H1 (cell line): ENCODE measurements at regions not wholly inside any gene's neighbourhood (a gene's known extent, or its start where the extent isn't known, plus 50 kb on each side); places are given as distances from the start of the nearest gene placed in this dataset.

ENCODE experiments used
- CTCF ChIA-PET: fragments of 300-600 bp; sonication (Branson Sonifier 250); formaldehyde crosslinking; loops from one replicate; lab custom pipeline; 2021; ENCODE audit not compliant: partially characterized antibody; lab: Charles Lee
- POLR2A ChIA-PET: fragments of 300-600 bp; sonication (Branson Sonifier 250); formaldehyde crosslinking; loops from one replicate; lab custom pipeline; 2021; ENCODE audit warnings: inconsistent platforms; ENCODE audit not compliant: partially characterized antibody; lab: Charles Lee
- DNase-seq, 2 experiments: peaks; one replicate each; pipeline versions ENCODE4 v3.0.0 to v3.0.0-alpha.2; 2010 to 2022; ENCODE audit warnings: low spot score in 2 of 2, low read depth in 1 of 2, mixed read lengths in 1 of 2
- FAIRE-seq: peaks from 2 replicates; lab custom pipeline; 2011; peaks lifted over from hg19 to GRCh38; lab: Jason Lieb, UNC
- H2AFZ ChIP-seq: 2 replicates; pipeline ENCODE4 v1.8.1; 2012; ENCODE audit warnings: low read length, inconsistent platforms
- H2AK5ac ChIP-seq: 2 replicates; pipeline ENCODE4 v1.6.1; 2013; ENCODE audit warnings: low read depth, low read length
- H2BK120ac ChIP-seq: replicated peaks from 2 replicates; pipeline ENCODE3; 2013; ENCODE audit warnings: low read depth, low read length, inconsistent platforms
- H2BK12ac ChIP-seq: 2 replicates; pipeline ENCODE4 v1.6.1; 2013; ENCODE audit warnings: low read depth, low read length
- H2BK15ac ChIP-seq: 2 replicates; pipeline ENCODE4 v1.6.1; 2013; ENCODE audit warnings: low read length
- H2BK20ac ChIP-seq: 2 replicates; pipeline ENCODE4 v1.6.1; 2013; ENCODE audit warnings: low read length
- H2BK5ac ChIP-seq: 2 replicates; pipeline ENCODE4 v1.6.1; 2013; ENCODE audit warnings: low read depth, low read length
- H3K14ac ChIP-seq: 2 replicates; pipeline ENCODE4 v1.6.1; 2013; ENCODE audit warnings: inconsistent platforms; ENCODE audit not compliant: insufficient read length
- H3K18ac ChIP-seq: 2 replicates; pipeline ENCODE4 v1.6.1; 2013; ENCODE audit warnings: low read length; ENCODE audit errors: extremely low read depth
- H3K23ac ChIP-seq: 2 replicates; pipeline ENCODE4 v1.6.1; 2013; ENCODE audit warnings: inconsistent platforms; ENCODE audit not compliant: insufficient read length
- H3K23me2 ChIP-seq: 2 replicates; pipeline ENCODE4 v1.6.1; 2013; ENCODE audit warnings: low read depth, low read length
- H3K27ac ChIP-seq: 2 replicates; pipeline ENCODE4 v1.6.1; 2011; ENCODE audit warnings: low read depth, low read length, inconsistent platforms
- H3K27me3 ChIP-seq, 4 experiments: replicated peaks in 1 of 4; 1 replicate in 1 of 4; 2 replicates in 3 of 4; pipeline versions ENCODE4 v1.6.1 to v1.8.1; 2011 to 2013; ENCODE audit warnings: low read length in 3 of 4, mild to moderate bottlenecking in 3 of 4, inconsistent platforms in 2 of 4, mixed read lengths in 2 of 4, moderate library complexity in 1 of 4; ENCODE audit not compliant: control insufficient read depth in 3 of 4, insufficient read depth in 3 of 4; ENCODE audit errors: extremely low read depth in 1 of 4
- H3K36me3 ChIP-seq, 4 experiments: 2 replicates each; pipeline versions ENCODE4 v1.6.1 to v1.8.1; 2011 to 2013; ENCODE audit warnings: mild to moderate bottlenecking in 4 of 4, low read length in 3 of 4, moderate library complexity in 2 of 4, control low read depth in 1 of 4, inconsistent platforms in 1 of 4; ENCODE audit not compliant: insufficient read depth in 4 of 4, control insufficient read depth in 2 of 4
- H3K4ac ChIP-seq: replicated peaks from 2 replicates; pipeline ENCODE3; 2013; ENCODE audit warnings: low read length, low read depth, mixed read lengths, inconsistent platforms; ENCODE audit not compliant: insufficient read length
- H3K4me1 ChIP-seq, 4 experiments: replicated peaks in 1 of 4; 1 replicate in 1 of 4; 2 replicates in 3 of 4; pipeline versions ENCODE4 v1.6.1 to v1.8.1; 2011 to 2013; ENCODE audit warnings: low read length in 3 of 4, inconsistent platforms in 2 of 4, mixed read lengths in 1 of 4; ENCODE audit not compliant: insufficient read depth in 4 of 4, control insufficient read depth in 3 of 4
- H3K4me2 ChIP-seq, 2 experiments: 2 replicates each; pipeline versions ENCODE4 v1.6.1 to v1.8.1; 2011 to 2013; ENCODE audit warnings: low read depth in 2 of 2, low read length in 2 of 2, control low read depth in 1 of 2, inconsistent platforms in 1 of 2, mild to moderate bottlenecking in 1 of 2; ENCODE audit not compliant: insufficient read depth in 1 of 2
- H3K4me3 ChIP-seq, 4 experiments: fragments of 200-600, 300-600 bp in 1 of 4; sonication (generic), shearing (Covaris generic), sonication (Bioruptor Twin) in 1 of 4; 2 replicates each; pipeline versions ENCODE4 v1.5.1 to v1.8.1; 2011 to 2016; ENCODE audit warnings: low read length in 4 of 4, low read depth in 3 of 4, control low read depth in 2 of 4, inconsistent platforms in 2 of 4, mild to moderate bottlenecking in 2 of 4, mixed read lengths in 1 of 4, moderate library complexity in 1 of 4; ENCODE audit not compliant: insufficient read depth in 2 of 4; ENCODE audit errors: extremely low read depth in 1 of 4
- H3K56ac ChIP-seq: replicated peaks from 2 replicates; pipeline ENCODE3; 2013; ENCODE audit warnings: low read depth, mild to moderate bottlenecking, mixed read lengths, low read length, inconsistent platforms; ENCODE audit not compliant: insufficient read length
- H3K79me1 ChIP-seq: 2 replicates; pipeline ENCODE4 v1.6.1; 2013; ENCODE audit warnings: low read depth, low read length, control low read depth
- H3K79me2 ChIP-seq, 2 experiments: 2 replicates each; pipeline versions ENCODE4 v1.6.1 to v1.8.1; 2012 to 2013; ENCODE audit warnings: low read length in 2 of 2, mild to moderate bottlenecking in 2 of 2, inconsistent platforms in 1 of 2; ENCODE audit not compliant: insufficient read depth in 2 of 2, control insufficient read depth in 1 of 2
- H3K9ac ChIP-seq, 4 experiments: replicated peaks in 1 of 4; 1 replicate in 1 of 4; 2 replicates in 3 of 4; pipeline versions ENCODE4 v1.6.1 to v1.8.1; 2011 to 2013; ENCODE audit warnings: low read depth in 3 of 4, low read length in 3 of 4, control low read depth in 2 of 4, mild to moderate bottlenecking in 2 of 4, moderate library complexity in 2 of 4, inconsistent platforms in 1 of 4; ENCODE audit errors: extremely low read depth in 1 of 4
- H3K9me3 ChIP-seq, 2 experiments: 2 replicates each; pipeline versions ENCODE4 v1.6.1 to v1.8.1; 2012 to 2013; ENCODE audit warnings: mild to moderate bottlenecking in 2 of 2, moderate library complexity in 2 of 2, control low read depth in 1 of 2, inconsistent platforms in 1 of 2, low read depth in 1 of 2, low read length in 1 of 2, mixed read lengths in 1 of 2; ENCODE audit not compliant: insufficient read depth in 2 of 2
- H4K20me1 ChIP-seq, 2 experiments: replicated peaks in 1 of 2; 2 replicates each; pipeline versions ENCODE3 to v1.8.1; 2011 to 2013; ENCODE audit warnings: inconsistent platforms in 2 of 2, low read length in 2 of 2, mild to moderate bottlenecking in 1 of 2; ENCODE audit not compliant: insufficient read depth in 2 of 2, control insufficient read depth in 1 of 2
- H4K5ac ChIP-seq: 2 replicates; pipeline ENCODE4 v1.6.1; 2013; ENCODE audit warnings: low read length, low read depth, mixed read lengths, inconsistent platforms; ENCODE audit not compliant: insufficient read length
- H4K8ac ChIP-seq: 2 replicates; pipeline ENCODE4 v1.8.0; 2013; ENCODE audit warnings: mild to moderate bottlenecking, moderate library complexity, low read length, inconsistent platforms; ENCODE audit not compliant: insufficient read depth; ENCODE audit errors: extremely low read depth
- H4K91ac ChIP-seq: replicated peaks from 2 replicates; pipeline ENCODE3; 2013; ENCODE audit warnings: low read length, mixed read lengths, inconsistent platforms; ENCODE audit not compliant: insufficient read length
- BCL11A ChIP-seq, 2 experiments: IDR thresholded peaks; one replicate each; pipeline ENCODE4 v1.6.1; 2011; ENCODE audit warnings: low read depth in 2 of 2, low read length in 2 of 2, mild to moderate bottlenecking in 2 of 2
- EGR1 ChIP-seq: IDR thresholded peaks from 2 replicates; pipeline ENCODE4 v1.6.1; 2011; ENCODE audit warnings: low read depth, low read length, borderline replicate concordance
- EZH2 ChIP-seq: fragments of 200-600 bp; sonication (generic); IDR thresholded peaks from 2 replicates; pipeline ENCODE4 v1.7.1; 2012; ENCODE audit warnings: low read depth, mild to moderate bottlenecking, moderate library complexity, low read length, inconsistent platforms; ENCODE audit not compliant: severe bottlenecking
- HDAC2 ChIP-seq, 2 experiments: fragments of 300-600 bp in 1 of 2; sonication (generic) in 1 of 2; IDR thresholded peaks; 2 replicates each; pipeline ENCODE4 v1.6.1; 2011 to 2012; ENCODE audit warnings: low read depth in 2 of 2, low read length in 2 of 2, mild to moderate bottlenecking in 2 of 2, moderate library complexity in 2 of 2, borderline replicate concordance in 1 of 2, inconsistent platforms in 1 of 2
- HDAC6 ChIP-seq: IDR thresholded peaks from one replicate; pipeline ENCODE4 v1.7.1; 2012; ENCODE audit warnings: low read depth, mild to moderate bottlenecking, inconsistent platforms, low read length, moderate library complexity
- KDM4A ChIP-seq: IDR thresholded peaks from one replicate; pipeline ENCODE4 v1.7.1; 2012; ENCODE audit warnings: low read depth, mild to moderate bottlenecking, moderate library complexity, low read length, inconsistent platforms; ENCODE audit not compliant: severe bottlenecking
- NRF1 ChIP-seq: IDR thresholded peaks from 2 replicates; pipeline ENCODE4 v1.6.1; 2011; ENCODE audit warnings: mild to moderate bottlenecking, low read depth, low read length, improper control_type of control experiment
- RNF2 ChIP-seq: fragments of 200-900, 300-1000 bp; sonication (generic); IDR thresholded peaks from 2 replicates; pipeline ENCODE4 v1.7.1; 2016; ENCODE audit warnings: borderline replicate concordance, low read depth, mild to moderate bottlenecking, antibody characterized with exemption, low read length; ENCODE audit not compliant: poor library complexity, severe bottlenecking; ENCODE audit errors: missing control alignments
- RXRA ChIP-seq: IDR thresholded peaks from 2 replicates; pipeline ENCODE4 v1.6.1; 2011; ENCODE audit warnings: low read depth, mild to moderate bottlenecking, low read length, moderate library complexity; ENCODE audit not compliant: insufficient read depth
- SIRT6 ChIP-seq: IDR thresholded peaks from one replicate; pipeline ENCODE4 v1.7.1; 2012; ENCODE audit warnings: low read length, inconsistent platforms
- SP2 ChIP-seq: IDR thresholded peaks from 2 replicates; pipeline ENCODE4 v1.6.1; 2012; ENCODE audit warnings: mild to moderate bottlenecking, low read length, inconsistent platforms
- SRF ChIP-seq: IDR thresholded peaks from 2 replicates; pipeline ENCODE4 v1.6.1; 2011; ENCODE audit warnings: mild to moderate bottlenecking, low read depth, low read length, moderate library complexity
- SUZ12 ChIP-seq: fragments of 200-600 bp; sonication (generic); IDR thresholded peaks from 2 replicates; pipeline ENCODE4 v1.6.1; 2012; ENCODE audit warnings: mild to moderate bottlenecking, inconsistent platforms, low read length, moderate library complexity, mixed read lengths
- WGBS, 2 experiments: shearing (Covaris generic) in 1 of 2; methylation state at CpG; one replicate each; pipeline versions ENCODE4 v1.1.6 to v1.1.7; 2013 to 2015; ENCODE audit warnings: low lambda C conversion rate in 2 of 2, mixed read lengths in 2 of 2, inconsistent platforms in 1 of 2, low coverage in 1 of 2, missing lambda C conversion rate in 1 of 2; ENCODE audit not compliant: insufficient replicate concordance in 2 of 2, insufficient coverage in 1 of 2, insufficient read length in 1 of 2; ENCODE audit errors: extremely low coverage in 1 of 2, missing lambda C conversion rate in 1 of 2; 5-methylcytosine and 5-hydroxymethylcytosine counted together

- H3K23ac ChIP-seq: no peak overlapping the region
- 83% methylated on average over 3 of the region's 3 CpGs; no CpG with 5 or more reads in 1 of the 2 experiments for WGBS, 2 experiments
- H2BK5ac ChIP-seq: no peak overlapping the region
- no peak overlapping the region for H4K8ac ChIP-seq
- no peak overlapping the region for H3K9ac ChIP-seq
- no peaks in the 10 kb centered on the region for H3K4me1 ChIP-seq
- no peak overlapping the region for H2AK5ac ChIP-seq
- no peak for TF ChIP-seq HDAC6
- no peak for TF ChIP-seq HDAC2 (IDR thresholded peaks at IDR 0.05; ENCODE audit: borderline replicate concordance in 1 of 2, low read depth in 2 of 2, low read length in 2 of 2)
- TF ChIP-seq SRF: no peak
- no peak for TF ChIP-seq SIRT6
- no peak for TF ChIP-seq RXRA
- TF ChIP-seq SUZ12: no peak
- no peak for TF ChIP-seq KDM4A
- no peak for TF ChIP-seq BCL11A (IDR thresholded peaks at IDR 0.05; ENCODE audit: low read depth in 2 of 2, low read length in 2 of 2)
- TF ChIP-seq EZH2: no peak
- TF ChIP-seq RNF2: no peak
- TF ChIP-seq NRF1: no peak
- TF ChIP-seq EGR1: no peak
- TF ChIP-seq SP2: no peak
- POLR2A ChIA-PET: no interaction called here
- no peak overlapping the region for H3K14ac ChIP-seq
- no peaks in the 10 kb centered on the region for H3K36me3 ChIP-seq
- H2BK20ac ChIP-seq: no peak overlapping the region
- no peak for FAIRE-seq
- no peak overlapping the region; the same call in 1 of the 2 replicates for H2AFZ ChIP-seq
- H2BK12ac ChIP-seq: no peak overlapping the region
- no peak overlapping the region for H3K56ac ChIP-seq
- H3K79me2 ChIP-seq: no peaks in the 10 kb centered on the region
- CTCF ChIA-PET: no interaction called here
- no peak overlapping the region for H3K4me3 ChIP-seq
- H4K20me1 ChIP-seq: no peaks in the 10 kb centered on the region
- H3K18ac ChIP-seq: no peak overlapping the region
- H4K91ac ChIP-seq: no peak overlapping the region
- H3K4ac ChIP-seq: no peak overlapping the region
- H3K79me1 ChIP-seq: no peaks in the 10 kb centered on the region
- no peak for DNase-seq
- no peak overlapping the region for H2BK15ac ChIP-seq
- H3K23me2 ChIP-seq: no peaks in the 10 kb centered on the region
- H3K4me2 ChIP-seq: no peak overlapping the region
- H2BK120ac ChIP-seq: no peak overlapping the region
- H3K27me3 ChIP-seq: no peaks in the 10 kb centered on the region
- H3K9me3 ChIP-seq: no peaks in the 10 kb centered on the region
- no peak overlapping the region for H3K27ac ChIP-seq
- H4K5ac ChIP-seq: no peak overlapping the region
These were observed 50.0 kb upstream of the GRB10 start for GRCh38 chr7:50832744-50833143.
